Memory B cell (primary cell): ENCODE measurements at regions not wholly inside any gene's neighbourhood (a gene's known extent, or its start where the extent isn't known, plus 50 kb on each side); places are given as distances from the start of the nearest gene placed in this dataset.

Source experiments
- ATAC-seq: fragments of 150-1000 bp; cut with Tn5 transposase; 2 replicates; pipeline ENCODE4 v1.10.0; 2021; ENCODE audit warnings: low read depth, mild to moderate bottlenecking, moderate library complexity
- DNase-seq, 2 donors: peaks; one replicate each; pipeline ENCODE4 v3.0.0; 2022; ENCODE audit warnings: low spot score in 2 of 2
- H3K27ac Mint-ChIP-seq: one replicate; pipeline ENCODE4 v1.8.0; 2022; ENCODE audit warnings: mild to moderate bottlenecking, moderate library complexity, mixed read lengths
- H3K27me3 Mint-ChIP-seq: one replicate; pipeline ENCODE4 v1.8.0; 2022; ENCODE audit warnings: mixed read lengths
- H3K36me3 Mint-ChIP-seq: one replicate; pipeline ENCODE4 v1.8.0; 2022; ENCODE audit warnings: mild to moderate bottlenecking, mixed read lengths
- H3K4me1 Mint-ChIP-seq: one replicate; pipeline ENCODE4 v1.8.0; 2022; ENCODE audit warnings: mixed read lengths
- H3K4me3 Mint-ChIP-seq: one replicate; pipeline ENCODE4 v1.8.0; 2022; ENCODE audit warnings: mild to moderate bottlenecking, moderate library complexity, mixed read lengths
- H3K9me3 Mint-ChIP-seq: one replicate; pipeline ENCODE4 v1.8.0; 2022; ENCODE audit warnings: mixed read lengths

GRCh38 chr2:82120654-82121053 is 1816.1 kb upstream of the LRRTM1 start:
- Mint-ChIP-seq H3K9me3 (peaks cover 2% of the 10 kb centered on the region), H3K36me3 (no peaks in the 10 kb centered on the region), H3K4me1 (no peaks in the 10 kb centered on the region), H3K27me3 (no peaks in the 10 kb centered on the region), H3K4me3 (no peak overlapping the region), H3K27ac (no peak overlapping the region)
- ATAC-seq (no peak), DNase-seq (no peak)

GRCh38 chr2:82120115-82120514 is 1815.6 kb upstream of the LRRTM1 start:
- DNase-seq (no peak), ATAC-seq (no peak)
- Mint-ChIP-seq H3K36me3 (no peaks in the 10 kb centered on the region), H3K4me3 (no peak overlapping the region), H3K4me1 (no peaks in the 10 kb centered on the region), H3K27ac (no peak overlapping the region), H3K9me3 (peaks cover 2% of the 10 kb centered on the region), H3K27me3 (no peaks in the 10 kb centered on the region)

GRCh38 chr2:82109418-82109817 is 1804.9 kb upstream of the LRRTM1 start:
- H3K27ac Mint-ChIP-seq, result no peak overlapping the region
- no peak overlapping the region for H3K4me3 Mint-ChIP-seq
- no peak for ATAC-seq
- no peak for DNase-seq
- peaks cover 8% of the 10 kb centered on the region for H3K9me3 Mint-ChIP-seq
- no peaks in the 10 kb centered on the region for H3K27me3 Mint-ChIP-seq
- H3K36me3 Mint-ChIP-seq, result no peaks in the 10 kb centered on the region
- no peaks in the 10 kb centered on the region for H3K4me1 Mint-ChIP-seq

- Mint-ChIP-seq H3K36me3 (no peaks in the 10 kb centered on the region), H3K27me3 (no peaks in the 10 kb centered on the region), H3K9me3 (peaks cover 2% of the 10 kb centered on the region), H3K4me1 (no peaks in the 10 kb centered on the region), H3K27ac (no peak overlapping the region), H3K4me3 (no peak overlapping the region)
- ATAC-seq (no peak), DNase-seq (no peak)
Observed at GRCh38 chr2:82098617-82099016, 1794.1 kb upstream of the LRRTM1 start.

- Mint-ChIP-seq H3K27me3 (no peaks in the 10 kb centered on the region), H3K9me3 (peaks cover 9% of the 10 kb centered on the region), H3K27ac (no peak overlapping the region), H3K4me3 (no peak overlapping the region), H3K36me3 (no peaks in the 10 kb centered on the region), H3K4me1 (no peaks in the 10 kb centered on the region)
- DNase-seq, result no peak
- no peak for ATAC-seq
Observed at GRCh38 chr2:82089518-82089917, 1785.0 kb upstream of the LRRTM1 start.

- DNase-seq, result no peak
- Mint-ChIP-seq H3K9me3 (peaks cover 10% of the 10 kb centered on the region), H3K27ac (no peak overlapping the region), H3K36me3 (no peaks in the 10 kb centered on the region), H3K4me1 (no peaks in the 10 kb centered on the region), H3K27me3 (no peaks in the 10 kb centered on the region), H3K4me3 (no peak overlapping the region)
- no peak for ATAC-seq
Observed at GRCh38 chr2:82084679-82085392, 1780.3 kb upstream of the LRRTM1 start.

GRCh38 chr2:82075875-82076274 is 1771.3 kb upstream of the LRRTM1 start:
- H3K4me3 Mint-ChIP-seq, result no peak overlapping the region
- no peaks in the 10 kb centered on the region for H3K27me3 Mint-ChIP-seq
- H3K4me1 Mint-ChIP-seq, result no peaks in the 10 kb centered on the region
- ATAC-seq, result no peak
- no peak overlapping the region for H3K27ac Mint-ChIP-seq
- no peak for DNase-seq
- no peaks in the 10 kb centered on the region for H3K36me3 Mint-ChIP-seq
- H3K9me3 Mint-ChIP-seq, result no peaks in the 10 kb centered on the region

GRCh38 chr2:82062463-82062862 is 1757.9 kb upstream of the LRRTM1 start:
- H3K36me3 Mint-ChIP-seq, result no peaks in the 10 kb centered on the region
- DNase-seq (no peak), ATAC-seq (no peak)
- no peaks in the 10 kb centered on the region for H3K4me1 Mint-ChIP-seq
- no peaks in the 10 kb centered on the region for H3K27me3 Mint-ChIP-seq
- H3K9me3 Mint-ChIP-seq, result peaks cover 7% of the 10 kb centered on the region
- no peak overlapping the region for H3K4me3 Mint-ChIP-seq
- H3K27ac Mint-ChIP-seq, result no peak overlapping the region

- Mint-ChIP-seq H3K9me3 (peaks cover 12% of the 10 kb centered on the region), H3K4me1 (no peaks in the 10 kb centered on the region), H3K4me3 (no peak overlapping the region), H3K27me3 (no peaks in the 10 kb centered on the region), H3K27ac (no peak overlapping the region), H3K36me3 (no peaks in the 10 kb centered on the region)
- ATAC-seq (no peak), DNase-seq (no peak)
Observed at GRCh38 chr2:82055846-82056245, 1751.3 kb upstream of the LRRTM1 start.

- Mint-ChIP-seq H3K36me3 (no peaks in the 10 kb centered on the region), H3K27me3 (no peaks in the 10 kb centered on the region), H3K27ac (no peak overlapping the region), H3K9me3 (peaks cover 5% of the 10 kb centered on the region), H3K4me3 (no peak overlapping the region), H3K4me1 (no peaks in the 10 kb centered on the region)
- ATAC-seq (no peak), DNase-seq (no peak)
Observed at GRCh38 chr2:82043867-82044266, 1739.3 kb upstream of the LRRTM1 start.

GRCh38 chr2:82027921-82028615 is 1723.5 kb upstream of the LRRTM1 start:
- Mint-ChIP-seq H3K27me3 (no peaks in the 10 kb centered on the region), H3K4me3 (no peak overlapping the region), H3K4me1 (no peaks in the 10 kb centered on the region), H3K36me3 (no peaks in the 10 kb centered on the region), H3K9me3 (peaks cover 10% of the 10 kb centered on the region), H3K27ac (no peak overlapping the region)
- DNase-seq, result no peak
- no peak for ATAC-seq

GRCh38 chr2:82023710-82024109 is 1719.2 kb upstream of the LRRTM1 start:
- ATAC-seq (no peak), DNase-seq (no peak)
- Mint-ChIP-seq H3K27ac (no peak overlapping the region), H3K4me3 (no peak overlapping the region), H3K36me3 (no peaks in the 10 kb centered on the region), H3K27me3 (no peaks in the 10 kb centered on the region), H3K9me3 (peaks cover 11% of the 10 kb centered on the region), H3K4me1 (no peaks in the 10 kb centered on the region)

- Mint-ChIP-seq H3K4me1 (no peaks in the 10 kb centered on the region), H3K27me3 (no peaks in the 10 kb centered on the region), H3K9me3 (no peaks in the 10 kb centered on the region), H3K36me3 (no peaks in the 10 kb centered on the region), H3K27ac (no peak overlapping the region), H3K4me3 (no peak overlapping the region)
- DNase-seq (no peak), ATAC-seq (no peak)
Observed at GRCh38 chr2:82013641-82014040, 1709.1 kb upstream of the LRRTM1 start.

- H3K4me3 Mint-ChIP-seq, result no peak overlapping the region
- H3K27me3 Mint-ChIP-seq, result no peaks in the 10 kb centered on the region
- no peak for ATAC-seq
- H3K9me3 Mint-ChIP-seq, result peaks cover 10% of the 10 kb centered on the region
- H3K36me3 Mint-ChIP-seq, result no peaks in the 10 kb centered on the region
- no peaks in the 10 kb centered on the region for H3K4me1 Mint-ChIP-seq
- no peak overlapping the region for H3K27ac Mint-ChIP-seq
- no peak for DNase-seq
Observed at GRCh38 chr2:82007071-82007664, 1702.6 kb upstream of the LRRTM1 start.
